ENCODE measurements at regions not wholly inside any gene's neighbourhood (a gene's known extent, or its start where the extent isn't known, plus 50 kb on each side); places are given as distances from the start of the nearest gene placed in this dataset.

GRCh38 chr15:25536801-25537611 lies 98.2 kb upstream of the UBE3A start:
- DNase-seq (ENCODE audit: low read depth, low spot score) = no peak
- WGBS (ENCODE audit: insufficient coverage, insufficient read length) = no CpG with 5 or more reads among the region's 7 CpGs

GRCh38 chr15:25535866-25536265 lies 97.0 kb upstream of the UBE3A start:
- no peaks in the 10 kb centered on the region for H3K36me3 ChIP-seq (ENCODE audit: control insufficient read depth, insufficient read depth, low read length)
- no peak overlapping the region for H3K4me3 ChIP-seq (ENCODE audit: low read length)
- no peaks in the 10 kb centered on the region for H3K27me3 ChIP-seq (ENCODE audit: control insufficient read depth, insufficient read depth, low read length)
- peaks cover 5% of the 10 kb centered on the region; the same call in 1 of the 2 replicates for H3K4me1 ChIP-seq (ENCODE audit: control insufficient read depth, insufficient read depth, low read length)
- DNase-seq (ENCODE audit: low read depth, low spot score) = no peak
- no peak overlapping the region for H3K27ac ChIP-seq (ENCODE audit: low read length)
- H3K9me3 ChIP-seq (ENCODE audit: control insufficient read depth, insufficient read depth, low read length) = no peaks in the 10 kb centered on the region
- no CpG with 5 or more reads among the region's 5 CpGs for WGBS (ENCODE audit: insufficient coverage, insufficient read length)

More at GRCh38 chr15:25536801-25537611, 98.2 kb upstream of the UBE3A start:
- no peak overlapping the region for H3K4me3 ChIP-seq (ENCODE audit: low read length)
- H3K9me3 ChIP-seq (ENCODE audit: control insufficient read depth, insufficient read depth, low read length) = no peaks in the 10 kb centered on the region
- H3K27ac ChIP-seq (ENCODE audit: low read length) = no peak overlapping the region
- H3K4me1 ChIP-seq (ENCODE audit: control insufficient read depth, insufficient read depth, low read length) = peaks cover 3% of the 10 kb centered on the region; the same call in 1 of the 2 replicates
- H3K36me3 ChIP-seq (ENCODE audit: control insufficient read depth, insufficient read depth, low read length) = no peaks in the 10 kb centered on the region
- no peaks in the 10 kb centered on the region for H3K27me3 ChIP-seq (ENCODE audit: control insufficient read depth, insufficient read depth, low read length)

- WGBS (ENCODE audit: insufficient coverage, insufficient read length) = no CpG with 5 or more reads among the region's 6 CpGs
- H3K27me3 ChIP-seq (ENCODE audit: control insufficient read depth, insufficient read depth, low read length) = no peaks in the 10 kb centered on the region
- H3K27ac ChIP-seq (ENCODE audit: low read length) = no peak overlapping the region
- no peak overlapping the region for H3K4me3 ChIP-seq (ENCODE audit: low read length)
- no peak for DNase-seq (ENCODE audit: low read depth, low spot score)
- H3K9me3 ChIP-seq (ENCODE audit: control insufficient read depth, insufficient read depth, low read length) = no peaks in the 10 kb centered on the region
- no peaks in the 10 kb centered on the region for H3K36me3 ChIP-seq (ENCODE audit: control insufficient read depth, insufficient read depth, low read length)
- peaks cover 5% of the 10 kb centered on the region; the same call in 1 of the 2 replicates for H3K4me1 ChIP-seq (ENCODE audit: control insufficient read depth, insufficient read depth, low read length)
Measured at GRCh38 chr15:25534293-25534692, 95.5 kb upstream of the UBE3A start.

- no peak overlapping the region for H3K4me3 ChIP-seq (ENCODE audit: low read length)
- no CpG with 5 or more reads among the region's 4 CpGs for WGBS (ENCODE audit: insufficient coverage, insufficient read length)
Measured at GRCh38 chr15:25532269-25533140, 93.7 kb upstream of the UBE3A start.

GRCh38 chr15:25529774-25530173 lies 91.0 kb upstream of the UBE3A start:
- Histone ChIP-seq H3K27ac (ENCODE audit: low read length) (no peak overlapping the region), H3K4me1 (ENCODE audit: control insufficient read depth, insufficient read depth, low read length) (peaks cover 3% of the 10 kb centered on the region; the same call in 1 of the 2 replicates), H3K36me3 (ENCODE audit: control insufficient read depth, insufficient read depth, low read length) (no peaks in the 10 kb centered on the region), H3K4me3 (ENCODE audit: low read length) (no peak overlapping the region), H3K27me3 (ENCODE audit: control insufficient read depth, insufficient read depth, low read length) (no peaks in the 10 kb centered on the region), H3K9me3 (ENCODE audit: control insufficient read depth, insufficient read depth, low read length) (no peaks in the 10 kb centered on the region)
- DNase-seq (ENCODE audit: low read depth, low spot score) = no peak
- no CpG with 5 or more reads among the region's 3 CpGs for WGBS (ENCODE audit: insufficient coverage, insufficient read length)

More at GRCh38 chr15:25532269-25533140, 93.7 kb upstream of the UBE3A start:
- Histone ChIP-seq H3K9me3 (ENCODE audit: control insufficient read depth, insufficient read depth, low read length) (no peaks in the 10 kb centered on the region), H3K27ac (ENCODE audit: low read length) (no peak overlapping the region), H3K4me1 (ENCODE audit: control insufficient read depth, insufficient read depth, low read length) (peaks cover 5% of the 10 kb centered on the region; the same call in 1 of the 2 replicates), H3K27me3 (ENCODE audit: control insufficient read depth, insufficient read depth, low read length) (no peaks in the 10 kb centered on the region), H3K36me3 (ENCODE audit: control insufficient read depth, insufficient read depth, low read length) (no peaks in the 10 kb centered on the region)
- no peak for DNase-seq (ENCODE audit: low read depth, low spot score)

GRCh38 chr15:25527118-25527517 lies 88.3 kb upstream of the UBE3A start:
- no peak overlapping the region for H3K27ac ChIP-seq (ENCODE audit: low read length)
- DNase-seq (ENCODE audit: low read depth, low spot score) = no peak
- no CpG with 5 or more reads among the region's 3 CpGs for WGBS (ENCODE audit: insufficient coverage, insufficient read length)

GRCh38 chr15:25525741-25526140 lies 86.9 kb upstream of the UBE3A start:
- Histone ChIP-seq H3K36me3 (ENCODE audit: control insufficient read depth, insufficient read depth, low read length) (no peaks in the 10 kb centered on the region), H3K4me3 (ENCODE audit: low read length) (no peak overlapping the region), H3K9me3 (ENCODE audit: control insufficient read depth, insufficient read depth, low read length) (no peaks in the 10 kb centered on the region), H3K27me3 (ENCODE audit: control insufficient read depth, insufficient read depth, low read length) (no peaks in the 10 kb centered on the region), H3K4me1 (ENCODE audit: control insufficient read depth, insufficient read depth, low read length) (no peaks in the 10 kb centered on the region), H3K27ac (ENCODE audit: low read length) (no peak overlapping the region)
- no peak for DNase-seq (ENCODE audit: low read depth, low spot score)
- no CpG with 5 or more reads among the region's 8 CpGs for WGBS (ENCODE audit: insufficient coverage, insufficient read length)

More at GRCh38 chr15:25527118-25527517, 88.3 kb upstream of the UBE3A start:
- Histone ChIP-seq H3K27me3 (ENCODE audit: control insufficient read depth, insufficient read depth, low read length) (no peaks in the 10 kb centered on the region), H3K9me3 (ENCODE audit: control insufficient read depth, insufficient read depth, low read length) (no peaks in the 10 kb centered on the region), H3K4me1 (ENCODE audit: control insufficient read depth, insufficient read depth, low read length) (peaks cover 2% of the 10 kb centered on the region; the same call in 1 of the 2 replicates), H3K4me3 (ENCODE audit: low read length) (no peak overlapping the region), H3K36me3 (ENCODE audit: control insufficient read depth, insufficient read depth, low read length) (no peaks in the 10 kb centered on the region)

GRCh38 chr15:25515633-25516032 lies 76.8 kb upstream of the UBE3A start:
- no CpG with 5 or more reads among the region's 6 CpGs for WGBS (ENCODE audit: insufficient coverage, insufficient read length)
- no peak for DNase-seq (ENCODE audit: low read depth, low spot score)
- H3K9me3 ChIP-seq (ENCODE audit: control insufficient read depth, insufficient read depth, low read length) = no peaks in the 10 kb centered on the region

GRCh38 chr15:25514522-25514921 lies 75.7 kb upstream of the UBE3A start:
- no peak overlapping the region for H3K4me3 ChIP-seq (ENCODE audit: low read length)
- WGBS (ENCODE audit: insufficient coverage, insufficient read length) = no CpG with 5 or more reads among the region's 9 CpGs
- no peaks in the 10 kb centered on the region for H3K36me3 ChIP-seq (ENCODE audit: control insufficient read depth, insufficient read depth, low read length)
- no peak overlapping the region for H3K27ac ChIP-seq (ENCODE audit: low read length)
- H3K9me3 ChIP-seq (ENCODE audit: control insufficient read depth, insufficient read depth, low read length) = no peaks in the 10 kb centered on the region
- no peak for DNase-seq (ENCODE audit: low read depth, low spot score)
- no peaks in the 10 kb centered on the region for H3K27me3 ChIP-seq (ENCODE audit: control insufficient read depth, insufficient read depth, low read length)
- H3K4me1 ChIP-seq (ENCODE audit: control insufficient read depth, insufficient read depth, low read length) = no peaks in the 10 kb centered on the region

More at GRCh38 chr15:25515633-25516032, 76.8 kb upstream of the UBE3A start:
- Histone ChIP-seq H3K4me1 (ENCODE audit: control insufficient read depth, insufficient read depth, low read length) (no peaks in the 10 kb centered on the region), H3K4me3 (ENCODE audit: low read length) (no peak overlapping the region), H3K27me3 (ENCODE audit: control insufficient read depth, insufficient read depth, low read length) (no peaks in the 10 kb centered on the region), H3K36me3 (ENCODE audit: control insufficient read depth, insufficient read depth, low read length) (no peaks in the 10 kb centered on the region), H3K27ac (ENCODE audit: low read length) (no peak overlapping the region)

GRCh38 chr15:25512957-25513356 lies 74.1 kb upstream of the UBE3A start:
- no peak for DNase-seq (ENCODE audit: low read depth, low spot score)
- no peaks in the 10 kb centered on the region for H3K9me3 ChIP-seq (ENCODE audit: control insufficient read depth, insufficient read depth, low read length)
- H3K36me3 ChIP-seq (ENCODE audit: control insufficient read depth, insufficient read depth, low read length) = no peaks in the 10 kb centered on the region
- no peaks in the 10 kb centered on the region for H3K27me3 ChIP-seq (ENCODE audit: control insufficient read depth, insufficient read depth, low read length)
- no peak overlapping the region for H3K27ac ChIP-seq (ENCODE audit: low read length)
- no peak overlapping the region for H3K4me3 ChIP-seq (ENCODE audit: low read length)
- WGBS (ENCODE audit: insufficient coverage, insufficient read length) = no CpG with 5 or more reads among the region's 3 CpGs
- no peaks in the 10 kb centered on the region for H3K4me1 ChIP-seq (ENCODE audit: control insufficient read depth, insufficient read depth, low read length)
